Parathyroid adenoma (tissue), 2 donors: ENCODE measurements at regions not wholly inside any gene's neighbourhood (a gene's known extent, or its start where the extent isn't known, plus 50 kb on each side); places are given as distances from the start of the nearest gene placed in this dataset.

Experiments
- H2AFZ ChIP-seq: fragments of 300-600 bp; sonication (generic); one replicate; pipeline ENCODE4 v1.7.0; 2017; ENCODE audit warnings: antibody characterized with exemption, mild to moderate bottlenecking
- H3K27ac ChIP-seq: fragments of 300-600 bp; sonication (generic); one replicate; pipeline ENCODE4 v1.7.0; 2017
- H3K27me3 ChIP-seq: fragments of 300-600 bp; sonication (generic); one replicate; pipeline ENCODE4 v1.7.0; 2017; ENCODE audit warnings: low read length; ENCODE audit not compliant: control insufficient read depth, insufficient read depth
- H3K36me3 ChIP-seq: fragments of 300-600 bp; sonication (generic); one replicate; pipeline ENCODE4 v1.7.0; 2017; ENCODE audit warnings: low read length; ENCODE audit not compliant: control insufficient read depth, insufficient read depth
- H3K4me1 ChIP-seq: fragments of 300-600 bp; sonication (generic); one replicate; pipeline ENCODE4 v1.7.0; 2017; ENCODE audit warnings: control low read depth
- H3K4me2 ChIP-seq: fragments of 300-600 bp; sonication (generic); one replicate; pipeline ENCODE4 v1.7.0; 2017; ENCODE audit warnings: low read length
- H3K4me3 ChIP-seq: fragments of 300-600 bp; sonication (generic); one replicate; pipeline ENCODE4 v1.7.0; 2017; ENCODE audit warnings: low read depth, low read length
- H3K79me2 ChIP-seq: fragments of 300-600 bp; sonication (generic); one replicate; pipeline ENCODE4 v1.7.0; 2017; ENCODE audit warnings: control low read depth
- H3K9ac ChIP-seq: fragments of 300-600 bp; sonication (generic); one replicate; pipeline ENCODE4 v1.7.0; 2017; ENCODE audit warnings: mild to moderate bottlenecking
- H3K9me3 ChIP-seq: fragments of 300-600 bp; sonication (generic); one replicate; pipeline ENCODE4 v1.7.0; 2017; ENCODE audit warnings: low read length; ENCODE audit not compliant: control insufficient read depth
- TF ChIP-seq, protein P1 (sequence below): fragments of 300-600 bp; sonication (generic); IDR thresholded peaks from one replicate; pipeline ENCODE4 v1.7.0; 2017; ENCODE audit warnings: antibody characterized with exemption, mild to moderate bottlenecking
- donor health status: primary hyperparathyroidism.

DNA sequence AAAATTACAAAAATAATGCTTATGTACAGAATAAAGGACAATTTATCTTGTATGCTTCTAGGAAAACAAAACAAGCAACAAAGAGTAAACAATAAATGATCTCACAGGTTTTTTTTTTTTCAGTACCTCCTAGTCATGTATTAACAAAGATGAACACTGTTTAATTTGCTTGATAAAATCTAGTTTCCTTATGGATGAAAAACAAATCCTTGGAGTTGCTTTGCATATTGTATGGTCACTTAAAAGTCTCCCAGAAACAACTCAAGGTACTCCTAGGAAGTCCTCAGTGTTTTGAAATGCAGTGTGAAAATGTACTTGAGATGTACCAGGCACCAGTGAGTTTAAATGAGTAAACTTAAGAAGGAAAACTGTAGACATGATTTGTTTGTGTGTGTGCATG lies 686.0 kb upstream of the BRINP3 start:
- Histone ChIP-seq H3K4me3 (no peak overlapping the region), H3K79me2 (no peaks in the 10 kb centered on the region), H3K9ac (no peak overlapping the region), H3K27ac (no peak overlapping the region), H3K9me3 (no peaks in the 10 kb centered on the region), H2AFZ (no peak overlapping the region), H3K4me2 (no peak overlapping the region), H3K4me1 (no peaks in the 10 kb centered on the region), H3K36me3 (no peaks in the 10 kb centered on the region), H3K27me3 (no peaks in the 10 kb centered on the region)
- TF ChIP-seq, protein P1, sequence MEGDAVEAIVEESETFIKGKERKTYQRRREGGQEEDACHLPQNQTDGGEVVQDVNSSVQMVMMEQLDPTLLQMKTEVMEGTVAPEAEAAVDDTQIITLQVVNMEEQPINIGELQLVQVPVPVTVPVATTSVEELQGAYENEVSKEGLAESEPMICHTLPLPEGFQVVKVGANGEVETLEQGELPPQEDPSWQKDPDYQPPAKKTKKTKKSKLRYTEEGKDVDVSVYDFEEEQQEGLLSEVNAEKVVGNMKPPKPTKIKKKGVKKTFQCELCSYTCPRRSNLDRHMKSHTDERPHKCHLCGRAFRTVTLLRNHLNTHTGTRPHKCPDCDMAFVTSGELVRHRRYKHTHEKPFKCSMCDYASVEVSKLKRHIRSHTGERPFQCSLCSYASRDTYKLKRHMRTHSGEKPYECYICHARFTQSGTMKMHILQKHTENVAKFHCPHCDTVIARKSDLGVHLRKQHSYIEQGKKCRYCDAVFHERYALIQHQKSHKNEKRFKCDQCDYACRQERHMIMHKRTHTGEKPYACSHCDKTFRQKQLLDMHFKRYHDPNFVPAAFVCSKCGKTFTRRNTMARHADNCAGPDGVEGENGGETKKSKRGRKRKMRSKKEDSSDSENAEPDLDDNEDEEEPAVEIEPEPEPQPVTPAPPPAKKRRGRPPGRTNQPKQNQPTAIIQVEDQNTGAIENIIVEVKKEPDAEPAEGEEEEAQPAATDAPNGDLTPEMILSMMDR, result no peak

DNA sequence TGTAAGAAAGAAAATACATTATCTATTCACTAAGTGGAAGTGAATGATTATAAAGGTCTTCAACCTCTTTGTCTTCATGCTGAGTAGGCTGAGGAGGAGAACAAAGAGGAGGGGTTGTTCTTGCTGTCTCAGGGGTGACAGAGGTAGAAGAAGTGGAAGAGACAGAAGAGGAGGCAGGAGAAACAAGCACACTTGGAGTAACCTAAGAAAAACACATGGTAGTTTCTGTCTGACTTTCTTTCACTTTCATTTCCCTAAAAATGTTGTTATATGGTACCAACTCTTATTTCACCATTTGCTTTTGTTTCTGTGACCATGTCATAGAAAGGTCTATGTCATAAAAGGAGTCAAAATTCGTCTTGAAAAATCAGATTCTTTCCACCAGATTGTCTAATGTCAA lies 696.6 kb upstream of the BRINP3 start:
- TF ChIP-seq, protein P1, result no peak
- Histone ChIP-seq H3K27me3 (no peaks in the 10 kb centered on the region), H3K36me3 (no peaks in the 10 kb centered on the region), H3K27ac (no peak overlapping the region), H3K4me2 (no peak overlapping the region), H3K9me3 (no peaks in the 10 kb centered on the region), H3K4me3 (no peak overlapping the region), H3K4me1 (no peaks in the 10 kb centered on the region), H2AFZ (no peak overlapping the region), H3K79me2 (no peaks in the 10 kb centered on the region), H3K9ac (no peak overlapping the region)

DNA sequence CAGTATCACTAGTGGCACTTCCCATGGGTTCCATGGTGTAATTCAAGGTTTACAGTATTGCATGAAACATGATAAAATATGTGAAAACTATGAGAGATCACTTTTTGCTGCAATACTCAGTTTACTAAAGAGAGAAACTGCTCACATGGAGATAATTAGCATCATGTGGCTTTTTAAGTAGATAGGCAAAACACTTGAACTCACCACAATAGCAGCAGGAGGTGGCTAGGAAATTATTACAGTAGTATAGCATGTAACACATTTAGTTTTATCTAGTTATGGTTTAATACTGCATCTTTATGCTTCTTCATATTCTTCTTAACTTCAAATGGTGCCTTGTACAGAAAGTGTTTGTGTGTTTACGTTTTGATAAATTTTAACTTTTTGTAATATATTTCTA lies 698.5 kb upstream of the BRINP3 start:
- Histone ChIP-seq H3K4me3 (no peak overlapping the region), H3K4me2 (no peak overlapping the region), H2AFZ (no peak overlapping the region), H3K27ac (no peak overlapping the region), H3K36me3 (no peaks in the 10 kb centered on the region), H3K27me3 (no peaks in the 10 kb centered on the region), H3K9ac (no peak overlapping the region), H3K4me1 (no peaks in the 10 kb centered on the region), H3K9me3 (no peaks in the 10 kb centered on the region), H3K79me2 (no peaks in the 10 kb centered on the region)
- TF ChIP-seq, protein P1, result no peak

DNA sequence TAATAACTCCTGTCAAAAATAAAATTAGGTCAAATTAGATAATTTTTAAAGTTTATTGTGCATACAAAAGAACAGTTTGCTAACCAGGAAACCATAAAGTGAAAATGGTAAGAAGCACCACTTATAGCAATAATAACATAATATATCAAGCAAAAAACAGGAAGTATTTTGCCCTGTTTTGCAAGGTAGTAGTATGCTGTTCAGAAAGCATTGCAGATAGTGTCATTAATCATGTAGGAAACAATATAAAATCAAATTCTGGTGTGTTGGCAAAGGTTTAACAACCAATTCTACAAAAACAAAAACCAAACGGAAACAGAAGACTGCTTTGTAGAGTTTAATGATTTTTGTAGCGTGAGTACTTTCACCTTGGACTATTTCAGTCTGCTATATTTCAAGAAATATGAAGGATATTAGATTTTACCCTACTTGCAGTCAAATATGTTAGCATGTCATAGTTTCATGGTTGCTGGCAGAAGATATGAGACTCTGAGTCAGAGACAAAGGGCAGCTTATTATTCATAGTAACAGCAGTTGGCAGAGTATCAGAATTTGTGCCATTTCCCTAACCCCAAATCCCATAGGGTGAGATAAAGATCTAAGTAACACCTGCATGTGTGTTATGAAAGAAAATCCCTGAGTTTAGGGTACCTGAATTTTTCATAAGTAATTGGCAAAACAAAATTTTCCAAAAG lies 729.0 kb upstream of the BRINP3 start:
- TF ChIP-seq, protein P1, result no peak
- H3K4me3 ChIP-seq, result no peak overlapping the region
- H3K9ac ChIP-seq, result no peak overlapping the region
- no peaks in the 10 kb centered on the region for H3K79me2 ChIP-seq
- H3K36me3 ChIP-seq, result no peaks in the 10 kb centered on the region
- H3K27me3 ChIP-seq, result no peaks in the 10 kb centered on the region
- no peak overlapping the region for H3K27ac ChIP-seq
- H3K9me3 ChIP-seq, result no peaks in the 10 kb centered on the region
- H2AFZ ChIP-seq, result no peak overlapping the region
- H3K4me2 ChIP-seq, result no peak overlapping the region
- no peaks in the 10 kb centered on the region for H3K4me1 ChIP-seq

DNA sequence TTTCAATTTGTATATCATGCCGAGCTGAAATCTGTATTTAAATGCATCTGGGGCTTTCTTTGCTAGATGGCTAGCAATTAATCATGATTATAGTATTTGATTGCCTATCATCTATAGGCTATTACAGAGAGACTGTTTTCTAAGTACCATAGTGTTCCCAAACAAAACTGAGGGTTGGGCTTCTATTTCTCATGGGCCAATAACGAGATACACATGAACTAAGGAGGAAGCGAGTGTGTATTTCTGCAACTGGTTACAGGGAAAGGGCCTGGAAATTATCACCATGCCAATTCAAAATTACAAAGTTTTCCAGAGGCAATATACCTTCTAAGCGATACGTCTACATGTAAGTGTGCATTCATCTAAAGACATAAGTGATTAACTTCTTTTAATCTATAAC lies 744.5 kb upstream of the BRINP3 start:
- Histone ChIP-seq H3K9ac (no peak overlapping the region), H3K27ac (no peak overlapping the region), H3K9me3 (no peaks in the 10 kb centered on the region), H3K4me1 (no peaks in the 10 kb centered on the region), H2AFZ (no peak overlapping the region), H3K79me2 (no peaks in the 10 kb centered on the region), H3K27me3 (no peaks in the 10 kb centered on the region), H3K4me2 (no peak overlapping the region), H3K36me3 (no peaks in the 10 kb centered on the region), H3K4me3 (no peak overlapping the region)
- TF ChIP-seq, protein P1, result no peak
